HUES64 (cell line): ENCODE measurements at regions not wholly inside any gene's neighbourhood (a gene's known extent, or its start where the extent isn't known, plus 50 kb on each side); places are given as distances from the start of the nearest gene placed in this dataset.

Experiments
- H3K27ac ChIP-seq: 2 replicates; pipeline ENCODE4 v1.7.0; 2013; ENCODE audit warnings: low read depth, low read length, inconsistent platforms
- H3K27me3 ChIP-seq: 2 replicates; pipeline ENCODE4 v1.6.1; 2013; ENCODE audit warnings: mild to moderate bottlenecking, low read length; ENCODE audit not compliant: insufficient read depth
- H3K36me3 ChIP-seq: 2 replicates; pipeline ENCODE4 v1.6.1; 2013; ENCODE audit warnings: mild to moderate bottlenecking, low read length; ENCODE audit not compliant: insufficient read depth
- H3K4me1 ChIP-seq: 2 replicates; pipeline ENCODE4 v1.6.1; 2013; ENCODE audit warnings: mild to moderate bottlenecking, low read length, moderate library complexity; ENCODE audit not compliant: insufficient read depth
- H3K4me3 ChIP-seq: 2 replicates; pipeline ENCODE4 v1.5.1; 2013; ENCODE audit warnings: mild to moderate bottlenecking, low read length, moderate library complexity
- H3K9ac ChIP-seq: 2 replicates; pipeline ENCODE4 v1.6.1; 2013; ENCODE audit warnings: mild to moderate bottlenecking, low read depth, low read length
- H3K9me3 ChIP-seq: 2 replicates; pipeline ENCODE4 v1.6.1; 2013; ENCODE audit warnings: low read depth, low read length; ENCODE audit not compliant: insufficient read depth
- WGBS: fragments of 150-250, 120-280 bp; methylation state at CpG from one replicate; pipeline ENCODE4 v1.1.7; 2013; ENCODE audit warnings: missing lambda C conversion rate; 5-methylcytosine and 5-hydroxymethylcytosine counted together

DNA sequence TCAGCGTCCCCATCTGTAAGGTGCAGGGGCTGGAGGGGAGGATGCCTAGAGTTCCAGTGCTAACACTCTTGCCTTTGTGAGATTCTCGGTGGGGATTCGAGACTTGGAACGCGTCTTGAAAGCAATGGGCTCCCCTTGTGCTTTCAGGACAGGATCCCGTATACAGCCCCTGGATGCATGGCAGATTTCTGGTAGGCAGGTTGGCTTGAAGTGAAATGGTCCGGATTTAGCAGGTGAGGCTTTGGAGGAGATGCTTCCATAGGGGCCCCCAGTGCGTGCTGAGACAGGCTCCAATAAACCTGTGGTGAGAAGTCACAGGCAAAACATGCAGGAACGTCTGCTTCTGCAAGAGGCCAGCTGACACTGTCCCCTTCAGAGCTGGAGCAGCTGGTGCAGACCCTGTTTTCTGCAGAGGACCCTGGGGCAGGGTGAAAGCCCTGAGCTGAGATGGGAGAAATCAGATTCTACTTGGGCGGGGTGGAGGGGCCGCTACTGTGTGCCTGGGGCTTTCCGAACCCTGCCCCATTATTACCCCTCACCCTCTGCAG lies 270.4 kb downstream of the PTPRU start:
- WGBS: 89% methylated on average over 12 of the region's 12 CpGs

DNA sequence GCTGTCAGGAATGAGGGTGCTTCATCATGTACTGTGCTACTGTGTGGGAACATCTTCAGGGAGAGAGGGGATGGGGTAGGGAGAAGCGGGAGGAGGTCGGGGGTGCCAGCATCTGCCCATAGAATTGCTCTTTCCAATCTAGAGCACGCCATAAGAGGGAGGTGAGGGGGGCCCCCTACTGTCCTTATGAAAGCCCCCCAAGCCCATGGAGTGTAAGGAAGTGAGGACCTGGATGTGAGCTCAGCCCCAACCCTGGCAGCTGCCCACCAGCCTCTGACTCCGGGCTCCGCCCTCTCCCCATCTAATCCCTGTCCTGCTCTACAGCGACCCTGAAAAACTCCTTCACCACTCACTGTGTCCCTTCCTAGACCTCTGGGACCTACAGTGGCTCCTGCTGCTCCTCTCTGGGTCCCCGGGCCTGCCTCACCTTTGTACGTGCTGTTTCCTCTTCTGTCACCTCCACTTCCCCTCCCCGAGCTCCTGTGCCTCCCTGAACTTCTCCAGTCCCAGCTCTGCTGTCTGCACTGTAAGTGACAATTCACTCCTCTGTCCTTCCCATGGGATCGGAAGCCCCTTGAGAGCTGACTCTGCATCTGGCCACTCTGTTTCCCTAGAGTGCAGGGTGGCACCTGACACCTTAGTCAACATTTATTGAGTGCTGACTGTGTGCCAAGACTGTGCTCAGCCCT lies 269.4 kb downstream of the PTPRU start:
- Histone ChIP-seq H3K27ac (no peak overlapping the region), H3K27me3 (no peaks in the 10 kb centered on the region), H3K4me3 (no peak overlapping the region), H3K9ac (no peak overlapping the region), H3K36me3 (no peaks in the 10 kb centered on the region), H3K4me1 (peaks cover 36% of the 10 kb centered on the region), H3K9me3 (no peaks in the 10 kb centered on the region)
- WGBS: 88% methylated on average over 10 of the region's 10 CpGs

More for the DNA sequence above, 270.4 kb downstream of the PTPRU start:
- Histone ChIP-seq H3K9me3 (no peaks in the 10 kb centered on the region), H3K27me3 (no peaks in the 10 kb centered on the region), H3K36me3 (no peaks in the 10 kb centered on the region), H3K4me1 (peaks cover 28% of the 10 kb centered on the region), H3K9ac (no peak overlapping the region), H3K27ac (no peak overlapping the region), H3K4me3 (no peak overlapping the region)

DNA sequence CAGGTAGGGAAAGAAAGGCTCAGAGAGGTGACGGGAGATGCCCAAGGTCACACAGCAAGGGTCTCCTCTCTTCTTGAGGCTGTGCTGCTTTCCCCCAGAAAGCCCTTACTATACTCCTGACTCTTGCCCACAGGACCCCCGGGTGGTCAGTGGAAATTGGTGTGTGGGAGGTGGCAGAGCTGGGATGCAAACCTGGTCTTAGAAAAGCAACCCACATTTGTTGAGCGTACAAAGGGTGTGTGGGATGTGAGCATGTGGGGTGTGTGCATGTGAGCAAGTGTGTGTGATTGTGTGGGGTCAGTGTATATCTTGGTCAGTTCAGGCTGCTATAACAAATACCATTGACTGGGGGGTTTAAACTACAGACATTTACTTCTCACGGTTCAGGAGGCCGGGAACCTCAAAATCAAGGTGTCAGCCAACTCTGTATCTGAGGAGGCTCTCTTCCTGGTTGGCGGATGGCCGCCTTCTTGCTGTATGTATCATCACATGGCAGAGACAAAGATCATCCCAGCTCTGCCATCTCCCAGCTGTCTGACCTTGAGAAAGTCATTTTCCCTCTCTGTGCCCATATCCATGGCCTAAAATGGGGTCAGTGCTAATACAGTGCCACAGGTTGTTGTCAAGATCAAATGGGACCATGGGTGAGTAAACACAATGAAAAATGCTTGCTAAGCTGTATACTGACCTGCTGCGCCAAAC lies 268.5 kb downstream of the PTPRU start:
- Histone ChIP-seq H3K27me3 (no peaks in the 10 kb centered on the region), H3K9me3 (no peaks in the 10 kb centered on the region), H3K4me1 (peaks cover 39% of the 10 kb centered on the region), H3K27ac (no peak overlapping the region), H3K9ac (no peak overlapping the region), H3K36me3 (no peaks in the 10 kb centered on the region), H3K4me3 (no peak overlapping the region)
- 92% methylated on average over 8 of the region's 8 CpGs for WGBS

DNA sequence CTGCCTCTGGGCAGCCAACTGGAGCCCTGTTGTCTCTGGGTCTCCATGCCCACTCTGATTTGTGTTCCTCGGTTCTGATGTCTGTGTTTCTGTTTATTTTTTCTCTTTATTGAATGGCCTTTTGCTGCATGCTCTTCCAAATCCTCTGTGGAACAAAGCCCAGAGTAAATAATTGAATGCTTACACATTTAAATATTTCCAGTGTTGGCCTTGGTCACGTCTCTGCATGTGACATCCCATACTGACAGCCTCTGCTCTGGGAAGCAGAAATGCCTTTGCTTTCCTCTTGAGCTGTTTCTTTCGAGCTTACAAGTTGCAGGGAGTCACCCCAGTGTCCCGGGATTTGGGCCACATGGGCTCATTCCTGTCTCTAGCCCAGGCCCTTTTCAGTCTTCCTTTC lies 267.9 kb downstream of the PTPRU start:
- WGBS: 74% methylated on average over 4 of the region's 4 CpGs
- Histone ChIP-seq H3K27ac (peak overlapping the region; percentile 39; the same call in 1 of the 2 replicates), H3K4me1 (peaks cover 39% of the 10 kb centered on the region), H3K27me3 (no peaks in the 10 kb centered on the region), H3K9me3 (no peaks in the 10 kb centered on the region), H3K9ac (no peak overlapping the region), H3K36me3 (no peaks in the 10 kb centered on the region), H3K4me3 (no peak overlapping the region)

DNA sequence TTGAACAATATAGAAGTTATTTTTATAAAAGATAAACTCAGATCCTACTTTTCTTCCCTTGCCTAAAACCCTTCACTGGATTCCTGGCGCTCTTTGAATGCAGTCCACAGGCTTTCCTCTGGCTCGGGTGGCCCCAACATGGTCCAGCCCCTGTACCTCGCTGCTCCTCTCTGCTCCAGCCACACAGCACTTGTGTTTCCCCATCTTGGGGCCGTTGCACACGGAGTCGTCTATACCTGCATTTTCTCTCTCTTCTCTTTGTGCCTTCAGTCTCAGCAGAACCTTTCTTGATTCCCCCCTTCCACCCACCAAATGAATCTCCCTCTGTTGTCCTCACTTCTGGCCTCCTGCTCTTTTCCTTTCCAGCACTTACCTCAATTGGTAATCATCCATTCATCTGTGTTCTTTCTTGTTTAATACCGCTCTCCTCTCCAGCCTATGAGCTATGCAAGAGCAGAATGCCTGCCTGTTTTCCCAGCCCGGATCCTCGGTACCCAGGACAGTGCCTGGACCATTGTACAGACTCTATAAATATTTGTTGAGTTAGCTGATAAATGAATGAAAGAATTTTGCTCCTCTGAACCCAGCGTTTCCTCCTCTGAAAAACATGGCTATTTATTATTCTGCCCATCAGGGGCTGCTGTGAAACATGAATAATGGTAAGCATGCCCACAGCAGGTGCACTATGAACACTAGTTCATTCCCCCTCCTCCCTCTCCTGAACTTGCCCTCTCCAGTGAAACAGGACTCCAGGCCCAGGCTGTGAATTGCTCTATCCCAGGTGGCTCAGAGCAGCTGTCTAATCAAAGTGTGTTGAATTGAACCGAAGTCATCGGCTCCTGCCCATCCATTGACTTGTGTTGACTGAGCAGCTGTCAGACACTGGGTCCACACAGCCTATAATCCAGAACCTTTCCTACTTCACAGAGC lies 266.9 kb downstream of the PTPRU start:
- no peaks in the 10 kb centered on the region for H3K9me3 ChIP-seq
- peaks cover 39% of the 10 kb centered on the region for H3K4me1 ChIP-seq
- H3K27me3 ChIP-seq: no peaks in the 10 kb centered on the region
- H3K9ac ChIP-seq: no peak overlapping the region
- no peaks in the 10 kb centered on the region for H3K36me3 ChIP-seq
- WGBS: 80% methylated on average over 12 of the region's 12 CpGs
- peak overlapping the region; percentile 39; the same call in 1 of the 2 replicates for H3K27ac ChIP-seq
- no peak overlapping the region for H3K4me3 ChIP-seq

DNA sequence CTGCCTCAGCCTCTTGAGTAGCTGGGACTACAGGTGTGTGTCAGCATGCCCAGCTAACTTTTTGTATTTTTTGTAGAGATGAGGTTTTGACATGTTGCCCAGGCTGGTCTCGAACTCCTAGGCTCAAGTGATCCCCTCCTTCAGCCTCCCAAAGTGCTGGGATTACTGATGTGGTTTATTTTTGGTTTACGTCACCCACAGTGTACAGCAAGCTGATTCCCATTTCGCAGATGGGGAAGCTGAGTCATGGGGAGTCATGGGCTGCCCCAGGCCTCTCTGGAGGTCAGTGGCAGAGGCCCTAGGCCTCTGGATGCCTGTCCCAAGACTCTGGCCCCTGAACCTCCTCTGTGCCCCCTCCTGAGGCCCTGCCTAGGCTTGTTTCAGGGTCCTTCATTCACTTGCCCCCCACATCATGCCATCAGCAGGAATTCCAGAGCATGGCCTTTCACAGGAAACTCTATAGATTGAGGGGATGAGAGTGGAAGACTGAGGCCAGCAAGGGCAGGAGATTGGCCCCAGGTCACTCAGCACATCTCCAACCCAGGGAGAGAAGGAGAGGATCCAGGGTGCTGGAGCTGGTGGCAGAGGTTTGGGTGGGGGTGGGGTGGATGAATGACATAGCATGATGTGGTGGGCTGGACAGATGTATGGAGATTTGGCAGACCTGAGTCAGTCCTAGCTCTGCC lies 266.0 kb downstream of the PTPRU start:
- Histone ChIP-seq H3K27ac (no peak overlapping the region), H3K4me3 (no peak overlapping the region), H3K9me3 (no peaks in the 10 kb centered on the region), H3K4me1 (peaks cover 39% of the 10 kb centered on the region), H3K27me3 (no peaks in the 10 kb centered on the region), H3K9ac (peak overlapping the region; percentile 3; the same call in 1 of the 2 replicates), H3K36me3 (no peaks in the 10 kb centered on the region)
- WGBS: 95% methylated on average over 3 of the region's 3 CpGs

DNA sequence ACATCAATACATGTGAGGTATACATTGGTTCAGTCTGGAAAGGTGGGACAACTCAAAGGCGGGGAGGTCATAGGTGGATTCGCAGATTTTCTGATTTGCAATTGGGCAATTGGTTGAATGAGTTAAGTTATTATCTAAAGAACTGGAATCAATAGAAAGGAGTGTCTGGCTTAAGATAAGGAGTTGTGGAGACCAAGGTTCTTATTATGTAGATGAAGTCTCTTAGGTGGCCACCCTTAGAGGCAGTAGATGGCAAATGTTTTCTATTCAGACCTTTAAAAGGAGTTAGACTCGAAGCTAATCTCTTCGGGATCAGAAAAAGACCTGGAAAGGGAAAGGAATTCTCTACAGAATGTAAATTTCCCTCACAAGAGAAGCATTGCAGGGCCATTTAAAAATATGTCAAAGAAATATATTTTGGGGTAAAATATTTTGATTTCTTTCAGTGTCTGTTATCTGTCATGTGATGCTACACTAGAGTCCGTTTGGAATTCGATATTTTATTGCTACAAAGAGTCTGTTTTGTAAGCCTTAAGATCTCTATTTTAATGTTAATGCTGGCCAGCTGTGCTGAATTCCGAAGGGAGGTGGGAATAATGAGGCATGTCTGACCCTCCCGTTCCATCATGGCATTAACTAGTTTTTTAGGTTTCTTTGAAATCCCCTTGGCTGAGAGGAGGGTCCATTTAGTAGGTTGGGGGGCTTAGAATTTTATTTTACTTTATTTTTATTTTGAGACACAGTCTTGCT lies 265.1 kb downstream of the PTPRU start:
- H3K27ac ChIP-seq: peak overlapping the region; percentile 92
- H3K4me1 ChIP-seq: peaks cover 39% of the 10 kb centered on the region
- 0 out of 2 replicates have a peak overlapping the region, but pooled peaks have one; percentile 5 for H3K9ac ChIP-seq
- WGBS: 15% methylated on average over 8 of the region's 8 CpGs
- H3K36me3 ChIP-seq: no peaks in the 10 kb centered on the region
- H3K27me3 ChIP-seq: no peaks in the 10 kb centered on the region
- no peaks in the 10 kb centered on the region for H3K9me3 ChIP-seq
- no peak overlapping the region for H3K4me3 ChIP-seq

DNA sequence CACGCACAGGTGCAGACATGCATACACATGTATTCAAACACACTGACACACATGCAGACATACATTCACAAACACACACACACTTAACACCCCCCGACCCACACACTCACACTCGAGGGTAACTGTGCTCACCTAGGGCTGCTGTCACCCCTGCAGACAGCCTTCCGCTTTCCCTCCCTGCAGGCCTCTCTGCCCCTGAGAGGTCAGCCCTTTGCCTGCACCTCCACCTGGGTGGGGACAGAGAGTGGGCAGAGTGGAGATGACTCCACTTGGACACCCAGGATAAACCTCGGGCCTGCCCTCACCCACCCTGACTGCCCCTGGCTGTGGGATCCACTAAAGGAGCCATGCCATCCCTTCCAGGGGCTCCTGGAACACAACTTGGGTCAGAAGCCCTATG lies 264.3 kb downstream of the PTPRU start:
- WGBS: 90% methylated on average over 5 of the region's 5 CpGs
- Histone ChIP-seq H3K27me3 (no peaks in the 10 kb centered on the region), H3K9ac (no peak overlapping the region), H3K9me3 (peaks cover 3% of the 10 kb centered on the region; the same call in 1 of the 2 replicates), H3K4me1 (peaks cover 39% of the 10 kb centered on the region), H3K27ac (peak overlapping the region; percentile 92), H3K36me3 (no peaks in the 10 kb centered on the region), H3K4me3 (no peak overlapping the region)

DNA sequence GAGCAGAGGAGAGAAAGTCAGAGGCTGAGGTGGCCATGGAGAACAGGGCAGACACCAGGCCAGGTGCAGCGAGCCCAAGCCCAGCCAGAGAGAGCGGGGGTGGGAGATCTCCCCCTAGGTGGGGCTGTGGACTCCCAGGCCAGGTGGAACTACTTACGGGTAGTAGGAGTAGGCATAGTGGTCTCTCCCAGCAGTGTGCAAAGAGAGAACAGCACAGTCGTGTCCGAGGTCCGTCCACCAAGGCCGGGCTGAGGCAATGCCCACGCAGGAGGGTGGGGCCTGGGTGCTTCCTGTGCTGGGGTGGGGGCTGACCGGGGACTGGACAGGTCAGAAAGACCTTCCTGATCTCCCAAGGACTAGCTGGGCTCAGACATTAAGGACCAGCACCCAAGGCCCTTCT lies 263.7 kb downstream of the PTPRU start:
- Histone ChIP-seq H3K9me3 (peaks cover 7% of the 10 kb centered on the region), H3K9ac (no peak overlapping the region), H3K27me3 (no peaks in the 10 kb centered on the region), H3K36me3 (no peaks in the 10 kb centered on the region), H3K4me1 (peaks cover 39% of the 10 kb centered on the region), H3K4me3 (no peak overlapping the region), H3K27ac (no peak overlapping the region)
- 94% methylated on average over 9 of the region's 9 CpGs for WGBS

DNA sequence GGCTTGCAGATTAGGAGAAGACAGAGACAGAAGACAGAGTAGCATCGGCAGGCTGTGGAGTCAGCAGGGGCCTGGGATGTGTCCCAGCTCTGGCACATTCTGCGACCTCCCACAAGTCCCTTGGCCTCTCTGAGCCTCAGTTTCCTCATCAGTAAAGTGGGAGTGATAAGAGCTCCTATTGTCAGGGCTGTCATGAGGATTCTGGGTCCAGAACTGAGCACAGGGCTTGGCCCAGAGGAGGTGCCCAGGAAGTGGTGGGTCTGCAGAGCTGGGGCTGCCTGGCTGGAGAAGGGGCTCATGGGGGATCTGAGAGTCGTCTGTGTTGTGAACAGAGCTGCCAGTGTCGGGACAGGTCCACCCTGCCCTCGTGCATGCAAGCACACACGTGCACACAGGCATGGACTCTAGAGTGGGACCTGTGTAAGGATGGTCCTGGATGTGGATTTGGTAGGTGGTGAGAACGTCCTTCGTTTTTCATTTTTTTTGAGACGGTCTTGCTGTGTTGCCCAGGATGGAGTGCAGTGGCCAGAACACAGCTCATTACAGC lies 262.9 kb downstream of the PTPRU start:
- no peaks in the 10 kb centered on the region for H3K27me3 ChIP-seq
- 92% methylated on average over 9 of the region's 9 CpGs for WGBS
- no peak overlapping the region for H3K9ac ChIP-seq
- H3K27ac ChIP-seq: no peak overlapping the region
- H3K9me3 ChIP-seq: peaks cover 15% of the 10 kb centered on the region
- peaks cover 35% of the 10 kb centered on the region for H3K4me1 ChIP-seq
- no peaks in the 10 kb centered on the region for H3K36me3 ChIP-seq
- H3K4me3 ChIP-seq: no peak overlapping the region
